WERI-Rb-1 (cell line): ENCODE measurements at regions not wholly inside any gene's neighbourhood (a gene's known extent, or its start where the extent isn't known, plus 50 kb on each side); places are given as distances from the start of the nearest gene placed in this dataset.

ENCODE experiments used
- DNase-seq: peaks from one replicate; pipeline ENCODE4 v3.0.0-alpha.2; 2020
- H3K27ac ChIP-seq: fragments of 250-450 bp; sonication (Bioruptor Pico); 2 replicates; pipeline ENCODE4 v1.5.1; 2020; ENCODE audit warnings: mild to moderate bottlenecking, moderate library complexity
- H3K27me3 ChIP-seq: fragments of 250-450 bp; sonication (Bioruptor Pico); 2 replicates; pipeline ENCODE4 v1.5.1; 2021; ENCODE audit warnings: mild to moderate bottlenecking, low read depth, moderate library complexity; ENCODE audit not compliant: insufficient read depth, severe bottlenecking
- H3K36me3 ChIP-seq: fragments of 250-450 bp; sonication (Bioruptor Pico); 2 replicates; pipeline ENCODE4 v1.5.1; 2020; ENCODE audit warnings: mild to moderate bottlenecking, moderate library complexity
- H3K4me3 ChIP-seq: 2 replicates; pipeline ENCODE4 v1.5.1; 2011; ENCODE audit warnings: low read depth, mild to moderate bottlenecking, control low read depth, low read length
- H3K9me3 ChIP-seq: fragments of 250-450 bp; sonication (Bioruptor Pico); 2 replicates; pipeline ENCODE4 v1.5.1; 2021; ENCODE audit warnings: mild to moderate bottlenecking, moderate library complexity; ENCODE audit not compliant: severe bottlenecking
- CTCF ChIP-seq: IDR thresholded peaks from 2 replicates; pipeline ENCODE4 v1.5.1; 2011; ENCODE audit warnings: low read depth, mild to moderate bottlenecking, control low read depth, inconsistent platforms, low read length

DNA sequence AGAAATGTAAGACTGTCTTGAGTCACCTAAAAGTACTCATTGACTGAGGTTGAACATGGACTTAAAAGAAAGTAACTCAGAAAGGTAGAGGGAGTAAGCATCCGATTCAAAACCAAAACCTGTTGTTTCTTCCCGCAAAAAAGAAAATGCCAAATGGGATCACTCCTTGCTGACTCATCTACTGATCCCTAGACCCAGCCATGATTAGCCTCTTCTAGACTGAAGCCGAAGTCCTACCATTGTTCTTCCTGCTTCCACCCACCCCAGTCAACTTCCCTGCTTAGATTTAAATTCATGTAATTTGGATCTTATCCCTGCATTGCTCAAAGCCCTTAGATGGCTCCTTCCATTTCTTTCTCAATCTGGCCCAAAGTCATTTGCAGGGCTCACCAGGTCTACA, 760.5 kb upstream of the SOX9 start:
- TF ChIP-seq CTCF, result no peak
- no peaks in the 10 kb centered on the region for H3K36me3 ChIP-seq
- peaks cover 16% of the 10 kb centered on the region for H3K9me3 ChIP-seq
- DNase-seq, result no peak
- H3K27me3 ChIP-seq, result peaks cover 61% of the 10 kb centered on the region
- no peak overlapping the region for H3K4me3 ChIP-seq
- no peak overlapping the region for H3K27ac ChIP-seq

DNA sequence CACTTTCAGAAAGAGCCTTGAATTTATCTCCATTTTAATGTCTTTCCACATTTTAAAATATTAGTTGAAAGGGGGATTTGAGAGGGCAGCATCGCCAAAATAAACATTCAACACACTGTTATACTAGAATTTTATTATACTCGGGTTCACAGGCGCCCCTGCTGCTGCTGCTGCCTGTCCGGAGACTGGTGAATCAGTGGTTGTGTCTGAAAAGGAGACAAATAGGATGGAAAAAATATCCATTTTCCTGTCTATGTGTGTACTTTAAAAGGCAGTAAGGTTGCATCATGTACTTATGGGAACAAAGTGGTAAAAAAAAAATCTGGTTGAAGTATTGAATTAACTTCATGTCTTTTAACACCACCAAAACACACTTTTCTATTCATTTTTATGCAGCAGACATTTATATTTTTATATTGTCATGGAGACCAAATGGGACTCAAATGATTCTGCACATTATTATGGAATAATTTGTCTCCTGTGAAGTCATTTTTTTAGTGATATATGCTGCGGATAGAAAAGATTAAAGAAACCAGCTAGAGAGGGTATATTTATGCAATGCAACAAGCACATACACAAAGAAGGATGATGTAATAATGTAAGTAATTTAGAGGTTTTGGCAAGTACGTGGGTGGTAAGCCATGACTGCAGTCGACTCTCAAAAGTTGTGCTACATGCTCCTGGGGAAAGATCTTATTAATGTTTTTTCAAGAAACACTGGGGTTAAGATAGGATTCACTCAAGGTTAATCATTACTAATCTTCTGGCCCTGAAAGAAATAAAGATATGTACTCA, 759.0 kb upstream of the SOX9 start:
- no peak for DNase-seq
- Histone ChIP-seq H3K36me3 (no peaks in the 10 kb centered on the region), H3K4me3 (no peak overlapping the region), H3K27ac (no peak overlapping the region), H3K27me3 (peaks cover 70% of the 10 kb centered on the region), H3K9me3 (peaks cover 16% of the 10 kb centered on the region)
- no peak for TF ChIP-seq CTCF

DNA sequence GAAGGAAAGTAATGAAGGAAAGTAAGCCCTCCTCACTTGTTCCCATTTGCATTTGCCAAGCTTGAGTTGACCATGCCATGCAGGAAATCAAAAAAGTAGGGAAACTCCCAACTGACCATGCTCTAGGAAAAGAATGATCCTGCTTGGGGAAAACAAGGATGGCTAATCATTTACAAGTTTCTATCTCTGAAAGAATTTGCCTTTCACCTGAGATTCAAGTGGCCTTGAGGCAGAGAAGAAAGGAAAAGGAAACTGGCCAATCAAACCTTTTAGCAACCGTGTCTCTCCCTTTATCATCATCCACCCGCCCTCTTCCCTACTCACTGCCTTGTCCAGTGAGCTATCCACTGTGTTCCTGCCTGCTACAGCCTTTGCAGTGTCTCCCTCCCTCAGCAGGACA, 757.2 kb upstream of the SOX9 start:
- peaks cover 67% of the 10 kb centered on the region for H3K27me3 ChIP-seq
- DNase-seq, result no peak
- peaks cover 7% of the 10 kb centered on the region for H3K9me3 ChIP-seq
- no peak overlapping the region for H3K4me3 ChIP-seq
- no peak for TF ChIP-seq CTCF
- no peaks in the 10 kb centered on the region for H3K36me3 ChIP-seq
- H3K27ac ChIP-seq, result no peak overlapping the region

GRCh38 chr17:71371809-71372208, 749.0 kb upstream of the SOX9 start:
- H3K9me3 ChIP-seq, result no peaks in the 10 kb centered on the region
- H3K4me3 ChIP-seq, result no peak overlapping the region
- TF ChIP-seq CTCF, result no peak
- no peaks in the 10 kb centered on the region for H3K36me3 ChIP-seq
- H3K27me3 ChIP-seq, result peaks cover 46% of the 10 kb centered on the region
- H3K27ac ChIP-seq, result no peak overlapping the region
- DNase-seq, result no peak

DNA sequence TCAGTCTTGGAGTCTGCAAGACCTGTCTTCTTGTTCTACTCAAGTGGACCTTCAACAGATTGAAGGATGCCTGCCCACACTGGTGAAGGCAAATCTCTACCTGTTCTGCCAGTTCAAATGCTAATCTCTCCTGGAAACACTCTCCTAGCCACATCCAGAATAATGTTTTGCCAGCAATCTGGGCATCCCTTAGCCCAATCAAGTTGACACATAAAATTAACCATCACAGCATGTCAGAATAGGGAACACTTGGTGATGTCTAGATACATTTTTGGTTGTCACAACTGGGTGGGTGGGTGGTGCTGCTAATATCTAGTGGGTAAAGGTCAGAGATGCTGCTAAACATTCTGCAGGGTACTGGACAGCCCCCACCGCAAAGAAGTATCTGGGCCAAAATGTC, 744.9 kb upstream of the SOX9 start:
- no peaks in the 10 kb centered on the region for H3K9me3 ChIP-seq
- no peak for TF ChIP-seq CTCF
- H3K36me3 ChIP-seq, result no peaks in the 10 kb centered on the region
- no peak overlapping the region for H3K27ac ChIP-seq
- DNase-seq, result no peak
- H3K27me3 ChIP-seq, result peaks cover 49% of the 10 kb centered on the region
- no peak overlapping the region for H3K4me3 ChIP-seq

GRCh38 chr17:71376933-71377332, 743.9 kb upstream of the SOX9 start:
- Histone ChIP-seq H3K36me3 (no peaks in the 10 kb centered on the region), H3K27ac (no peak overlapping the region), H3K27me3 (peaks cover 48% of the 10 kb centered on the region), H3K4me3 (no peak overlapping the region), H3K9me3 (no peaks in the 10 kb centered on the region)
- no peak for DNase-seq
- TF ChIP-seq CTCF, result no peak
